GM21526 (cell line): ENCODE measurements at regions not wholly inside any gene's neighbourhood (a gene's known extent, or its start where the extent isn't known, plus 50 kb on each side); places are given as distances from the start of the nearest gene placed in this dataset.
"Not testable (repeated sequence)": the region's sequence is repeated elsewhere in the genome, so short reads cannot be mapped to it uniquely, and the experiment has no call there.

ENCODE experiments used
- ATAC-seq: cut with Tn5 transposase; IDR thresholded peaks from one replicate; pipeline ENCODE4 v1.9.1; 2021; ENCODE audit warnings: moderate library complexity; ENCODE audit not compliant: unreplicated experiment, low FRiP score

DNA sequence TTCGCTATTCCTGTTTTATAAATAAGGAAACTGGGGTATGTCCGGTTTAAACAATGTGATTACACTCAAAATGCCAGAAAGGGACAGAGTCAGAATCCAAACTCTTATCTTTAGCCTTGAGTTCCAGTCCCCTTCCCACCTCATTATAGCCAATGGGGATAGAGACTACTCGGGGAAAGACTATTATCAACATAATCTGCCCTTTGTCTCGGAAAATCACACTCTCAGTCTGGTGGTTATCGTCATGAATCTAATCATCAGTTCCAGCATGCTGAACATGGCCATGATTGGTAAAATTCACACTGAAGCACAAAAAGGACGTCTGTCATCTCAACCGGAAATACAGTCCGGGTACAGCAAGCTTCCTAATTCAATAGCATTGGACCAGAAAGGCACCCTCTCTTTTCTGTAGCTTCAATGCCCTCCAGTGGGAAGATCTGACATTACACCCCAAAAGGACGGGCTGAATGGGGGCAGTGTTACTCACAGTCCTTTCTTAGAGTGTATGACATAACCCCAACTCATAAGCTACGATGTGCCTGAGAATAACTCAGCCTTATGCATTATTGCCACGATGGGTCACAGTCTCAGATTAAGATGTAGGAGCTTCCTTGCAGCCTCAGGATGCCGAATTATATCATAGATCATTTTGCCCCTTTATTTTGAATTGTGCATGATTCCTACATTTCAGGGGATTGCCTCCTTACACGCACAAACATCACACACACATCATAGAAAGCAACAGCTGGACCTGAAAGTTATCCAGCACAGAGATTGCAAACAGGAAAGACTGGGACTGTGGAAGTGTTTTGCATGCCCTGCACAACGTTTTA, 390.4 kb upstream of the LMCD1 start:
- ATAC-seq, result peak; percentile 97

DNA sequence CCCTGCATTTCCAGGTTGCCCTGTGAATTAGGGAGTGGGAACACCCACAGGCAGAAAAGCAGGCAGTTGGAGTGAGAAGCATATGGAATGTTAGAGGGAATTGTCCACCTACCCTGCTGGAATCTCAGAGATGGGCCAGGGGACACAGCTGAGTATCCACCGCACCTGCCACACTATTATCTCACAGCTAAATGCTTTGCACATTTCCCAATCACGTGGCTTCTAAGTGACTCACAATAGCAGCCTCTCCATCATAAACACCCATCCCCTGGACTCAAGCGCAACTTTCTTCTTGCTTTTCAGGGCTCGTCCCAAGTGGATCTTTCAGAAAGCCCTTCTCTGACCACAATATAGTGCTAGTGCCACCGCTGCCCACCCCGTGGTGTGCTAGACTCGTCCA, 389.0 kb upstream of the LMCD1 start:
- ATAC-seq, result no peak

GRCh38 chr3:8113626-8114025, 388.0 kb upstream of the LMCD1 start:
- no peak for ATAC-seq

- no peak for ATAC-seq
These were observed 372.9 kb upstream of the LMCD1 start for GRCh38 chr3:8128686-8129085.

- no peak for ATAC-seq
These were observed 365.1 kb upstream of the LMCD1 start for GRCh38 chr3:8136553-8136952.

GRCh38 chr3:8143186-8143585, 358.4 kb upstream of the LMCD1 start:
- no peak for ATAC-seq

DNA sequence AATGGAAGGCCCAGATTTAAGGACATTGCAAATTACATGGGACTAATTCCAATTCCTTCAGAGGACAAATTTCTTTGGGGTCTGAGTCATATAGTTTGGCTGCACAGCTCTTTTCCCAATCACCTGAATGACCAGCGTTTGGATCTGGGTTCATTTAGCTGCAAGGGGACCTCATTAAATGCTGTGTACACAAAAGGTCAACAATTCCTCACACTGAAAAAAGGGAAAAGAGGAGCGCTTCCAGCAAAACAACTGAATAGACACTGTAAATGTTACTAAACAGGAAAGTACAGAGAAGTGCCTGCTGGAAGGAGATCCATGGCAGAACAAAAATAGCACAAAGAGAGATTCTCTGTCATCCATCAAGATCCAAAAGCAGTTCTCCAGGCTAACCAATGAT, 356.0 kb upstream of the LMCD1 start:
- no peak for ATAC-seq

- no peak for ATAC-seq
These were observed 353.9 kb upstream of the LMCD1 start for GRCh38 chr3:8147711-8148110.

DNA sequence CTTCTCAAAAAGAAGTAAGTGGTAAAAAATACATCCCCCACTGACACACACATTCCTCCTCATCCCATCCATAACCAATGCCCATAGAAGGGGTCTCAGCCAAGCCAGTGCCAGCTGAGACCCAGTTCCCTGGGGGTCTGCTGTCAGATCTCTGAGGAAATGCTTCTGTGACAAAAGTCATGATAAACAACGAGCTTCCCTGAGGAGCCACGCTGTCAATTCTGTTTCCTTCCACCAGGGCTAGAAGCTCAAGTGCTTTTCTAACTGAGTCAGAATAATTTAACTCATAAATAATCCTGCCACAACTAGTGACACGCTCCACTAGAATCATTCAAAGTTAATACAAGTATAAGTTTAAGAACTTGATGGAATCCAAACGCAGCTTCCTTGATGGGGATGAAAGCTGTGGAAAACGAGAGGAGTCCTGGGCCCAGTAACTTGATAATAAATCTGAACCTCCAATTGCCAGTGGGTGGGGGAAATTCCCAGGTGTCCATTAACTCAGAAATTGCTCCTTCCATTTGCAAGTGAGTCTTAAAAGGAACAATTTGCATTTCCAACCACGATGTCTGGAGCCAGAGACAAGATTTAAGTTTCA, 348.7 kb upstream of the LMCD1 start:
- ATAC-seq, result no peak

DNA sequence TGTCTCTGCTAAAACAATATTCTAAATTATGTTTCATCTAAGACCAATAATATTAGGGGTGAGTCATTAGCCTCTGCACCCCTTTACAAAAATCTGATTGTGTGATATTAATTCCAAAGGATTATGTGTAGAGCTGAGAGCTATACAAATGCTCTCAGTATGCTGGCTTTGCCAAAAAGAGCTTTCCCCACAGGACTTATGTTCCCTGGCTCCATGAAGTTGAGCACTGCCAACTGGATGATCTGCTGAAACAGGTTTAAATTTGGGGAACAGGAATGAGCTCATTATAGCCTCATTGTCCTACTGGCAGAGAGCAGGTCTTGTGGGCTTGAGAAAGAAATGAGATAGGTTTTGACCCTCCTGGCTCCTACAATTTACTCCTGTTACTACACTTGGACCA, 347.8 kb upstream of the LMCD1 start:
- ATAC-seq, result no peak

- ATAC-seq, result no peak
These were observed 347.0 kb upstream of the LMCD1 start for GRCh38 chr3:8154617-8155016.

DNA sequence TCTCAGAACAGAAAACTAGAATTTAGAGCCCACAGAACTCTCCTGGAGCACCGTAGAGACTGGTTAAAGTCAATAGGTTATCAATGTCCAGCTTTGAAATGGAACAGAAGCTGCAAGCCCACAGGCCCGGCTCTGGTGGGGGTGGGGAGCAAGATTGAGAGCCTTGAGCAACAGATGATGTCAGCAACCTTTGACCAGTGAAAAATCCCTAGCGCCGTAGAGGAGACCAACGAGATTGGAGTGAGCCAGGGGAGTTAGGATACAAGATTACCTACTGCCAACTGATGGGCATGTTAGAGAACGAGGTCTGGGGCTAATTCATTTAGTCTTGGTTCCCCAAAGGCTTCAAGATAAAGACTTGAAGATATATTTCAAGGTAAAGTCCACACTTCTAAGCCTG, 345.5 kb upstream of the LMCD1 start:
- no peak for ATAC-seq

DNA sequence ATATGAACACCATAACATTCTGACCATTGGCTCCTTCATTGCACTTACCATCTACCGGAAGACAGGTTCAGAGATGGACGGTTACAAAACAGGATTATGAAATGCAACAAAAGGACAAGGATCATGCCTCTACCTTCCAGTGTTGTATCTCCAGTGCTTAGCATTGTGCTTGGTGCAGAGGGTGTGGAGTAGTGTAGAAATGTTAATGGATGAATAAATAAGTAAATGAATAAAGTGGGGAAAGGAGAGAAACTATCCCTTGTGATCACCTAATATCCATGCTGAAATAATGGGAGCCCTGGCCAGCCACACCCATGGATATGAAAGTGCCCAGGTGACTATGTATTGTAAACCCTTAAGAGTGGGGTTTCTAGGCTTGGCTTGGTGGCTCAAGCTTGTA, 344.8 kb upstream of the LMCD1 start:
- no peak for ATAC-seq

GRCh38 chr3:8157640-8158039, 344.0 kb upstream of the LMCD1 start:
- no peak for ATAC-seq

DNA sequence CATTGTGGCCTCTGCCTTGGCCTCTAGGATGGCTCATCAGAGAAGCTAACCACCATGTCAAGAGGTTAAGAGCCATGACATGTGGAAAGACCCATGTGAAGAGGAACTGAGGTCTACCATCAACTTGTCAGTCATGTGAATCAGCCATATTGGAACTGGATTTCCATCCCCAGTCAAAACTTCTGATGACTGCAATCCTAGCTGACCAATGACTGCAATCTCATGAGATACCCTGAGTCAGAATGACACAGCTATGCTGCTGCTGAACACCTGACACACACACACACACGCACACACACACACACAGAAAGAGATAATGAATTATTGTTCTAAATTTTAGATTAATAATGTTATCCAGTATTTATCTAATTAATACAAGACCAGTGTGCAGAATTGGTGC, 337.5 kb upstream of the LMCD1 start:
- no peak for ATAC-seq

DNA sequence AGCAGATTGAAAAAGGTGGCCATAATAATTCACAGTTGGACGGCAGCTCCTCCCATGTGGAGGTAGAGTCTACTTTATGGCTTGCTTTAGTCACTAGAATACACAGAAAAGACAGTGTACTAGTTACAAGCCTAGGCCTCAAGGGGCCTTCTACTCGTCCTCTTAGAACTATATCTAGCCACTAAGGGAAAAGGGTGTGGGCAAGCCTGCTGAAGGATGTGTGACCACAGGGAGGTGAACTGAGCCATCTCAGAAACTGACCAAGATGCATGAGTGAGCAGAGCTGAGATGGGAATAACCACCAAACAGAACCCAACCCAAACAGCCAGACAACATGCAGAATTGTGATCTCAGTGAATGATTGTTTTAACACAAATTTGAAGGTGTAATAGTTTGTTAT, 335.6 kb upstream of the LMCD1 start:
- no peak for ATAC-seq

DNA sequence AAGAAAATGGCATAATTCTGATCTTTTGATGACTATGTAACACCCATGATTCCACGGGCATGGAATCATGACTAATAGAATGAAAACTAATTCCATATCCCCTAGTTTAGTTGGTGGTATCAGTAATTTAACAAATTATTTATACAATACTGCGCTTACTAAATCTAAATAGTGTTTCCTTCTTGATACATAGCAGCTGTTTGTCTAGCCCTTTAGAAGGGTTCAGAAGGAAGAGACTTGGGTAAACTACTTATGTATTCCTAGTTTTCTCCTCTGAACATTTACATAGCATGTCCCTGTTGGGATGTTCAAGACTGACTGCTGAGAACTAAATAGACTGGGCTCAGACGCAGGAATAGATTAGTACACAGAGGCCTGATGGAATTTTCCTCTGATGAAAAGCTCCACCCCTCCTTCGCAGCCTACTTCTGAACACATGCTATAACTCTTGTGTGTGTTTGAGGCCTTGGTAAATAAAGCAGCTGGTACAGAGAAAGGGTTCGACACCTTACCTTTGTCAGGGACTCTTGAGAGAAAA, 330.6 kb upstream of the LMCD1 start:
- ATAC-seq, result no peak

GRCh38 chr3:8173892-8174291, 327.7 kb upstream of the LMCD1 start:
- ATAC-seq, result no peak

- not testable (repeated sequence) for ATAC-seq
These were observed 324.7 kb upstream of the LMCD1 start for GRCh38 chr3:8176759-8177483.

DNA sequence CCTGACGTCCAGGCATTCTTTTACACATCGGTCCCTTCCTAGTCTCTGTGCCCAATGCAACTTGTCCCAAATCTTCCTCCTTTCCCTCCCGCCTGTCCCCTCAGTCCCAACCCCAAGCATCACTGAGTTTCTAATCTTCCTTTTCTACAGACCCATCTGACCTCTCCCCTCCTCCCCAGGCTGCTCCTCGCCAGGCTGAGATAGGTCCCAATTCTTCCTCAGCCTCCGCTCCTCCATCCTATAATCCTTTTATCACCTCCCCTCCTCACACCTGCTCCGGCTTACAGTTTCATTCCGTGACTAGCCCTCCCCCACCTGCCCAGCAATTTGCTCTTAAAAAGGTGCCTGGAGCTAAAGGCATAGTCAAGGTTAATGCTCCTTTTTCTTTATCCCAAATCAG, 323.1 kb upstream of the LMCD1 start:
- ATAC-seq, result not testable (repeated sequence)

DNA sequence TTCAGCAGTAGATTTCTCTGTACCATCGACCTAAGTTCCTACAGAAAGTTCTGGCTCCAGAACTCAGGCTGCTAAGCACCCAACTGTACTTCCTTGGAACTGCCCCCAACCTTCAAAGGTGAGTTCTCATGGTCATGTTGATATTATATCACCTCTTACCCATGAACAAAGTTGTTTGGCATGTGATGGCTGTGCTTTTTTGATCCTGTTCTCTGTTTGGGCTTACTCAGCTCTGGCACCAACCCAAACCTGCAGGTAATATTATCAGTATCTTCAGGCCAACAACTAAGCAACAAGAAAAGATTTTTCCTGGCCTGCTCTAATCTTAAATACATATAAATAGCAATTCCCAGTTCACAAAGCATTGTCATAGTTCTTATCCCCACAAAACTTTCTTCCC, 318.7 kb upstream of the LMCD1 start:
- no peak for ATAC-seq
